Stimulated activated CD8-positive, alpha-beta memory T cell treated with anti-CD3 and anti-CD28 coated beads, Interleukin-4, amount 100 ng/mL, for 1 hour (primary cell): ENCODE measurements at regions not wholly inside any gene's neighbourhood (a gene's known extent, or its start where the extent isn't known, plus 50 kb on each side); places are given as distances from the start of the nearest gene placed in this dataset.
"Not testable (repeated sequence)": the region's sequence is repeated elsewhere in the genome, so short reads cannot be mapped to it uniquely, and the experiment has no call there.

Experiments used
- DNase-seq, 2 donors: peaks; one replicate each; pipeline ENCODE4 v3.0.0-alpha.2; 2020; ENCODE audit warnings: low read depth in 2 of 2, low spot score in 1 of 2

DNA sequence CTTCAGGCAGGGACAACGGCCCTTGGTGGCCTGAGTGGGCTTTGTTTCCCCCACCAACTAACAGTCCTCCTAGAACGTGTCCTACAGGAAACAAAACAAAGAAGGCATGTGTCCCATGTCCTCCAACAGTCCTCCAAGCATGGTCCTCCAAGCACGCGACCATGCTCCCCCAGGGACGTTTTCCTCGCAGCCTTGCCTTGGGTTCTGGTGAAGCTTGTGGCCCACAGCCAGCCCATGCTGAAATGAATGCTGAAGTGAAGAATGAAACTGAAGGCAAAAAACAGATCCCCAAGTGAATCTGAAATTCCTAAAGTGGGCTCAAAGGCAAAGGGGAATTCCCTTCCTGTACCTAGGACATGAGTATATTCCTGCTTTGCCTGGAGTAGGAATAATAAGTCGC is 176.6 kb downstream of the JCAD start:
- DNase-seq: no peak

DNA sequence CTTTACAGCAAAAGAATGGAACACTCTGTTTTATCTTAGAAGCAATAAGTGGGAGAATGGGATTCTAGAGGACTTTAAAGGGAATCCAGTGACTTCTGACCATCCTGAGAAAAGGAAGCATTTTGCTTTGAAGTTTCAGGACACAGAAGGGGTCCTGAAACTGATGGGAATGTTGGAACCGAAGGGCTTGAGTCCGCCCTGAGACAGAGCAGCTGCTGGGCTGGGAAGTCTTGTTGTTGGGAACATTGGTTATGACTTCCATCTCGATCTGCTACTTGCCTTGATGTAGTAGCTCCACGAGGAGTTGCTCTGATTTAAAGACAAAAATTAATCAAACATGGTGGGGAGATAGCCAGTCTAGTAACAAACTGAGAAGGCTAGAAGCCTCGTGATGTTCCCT is 177.6 kb downstream of the JCAD start:
- DNase-seq: no peak

DNA sequence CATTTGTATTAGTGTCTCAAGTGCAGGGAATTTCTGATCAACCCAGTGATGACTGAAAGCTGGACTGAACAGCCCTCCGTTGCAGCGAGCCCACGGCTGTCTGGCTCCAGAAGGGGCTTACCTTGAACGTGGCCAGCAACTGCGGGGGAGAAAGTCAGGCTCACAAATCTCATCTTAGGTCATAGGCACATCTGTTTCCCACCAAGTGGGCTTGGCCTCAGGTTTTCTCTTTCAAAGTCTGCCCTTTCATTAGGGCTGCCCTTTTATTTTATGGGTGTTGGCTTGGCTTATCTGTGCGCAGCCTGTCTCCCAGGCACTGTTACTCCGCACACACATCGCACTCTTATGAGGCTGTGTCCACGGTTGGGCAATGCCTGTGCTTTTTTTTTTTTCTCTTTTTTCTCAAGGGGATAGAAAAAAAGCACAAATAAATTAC is 178.0 kb downstream of the JCAD start:
- no peak for DNase-seq

DNA sequence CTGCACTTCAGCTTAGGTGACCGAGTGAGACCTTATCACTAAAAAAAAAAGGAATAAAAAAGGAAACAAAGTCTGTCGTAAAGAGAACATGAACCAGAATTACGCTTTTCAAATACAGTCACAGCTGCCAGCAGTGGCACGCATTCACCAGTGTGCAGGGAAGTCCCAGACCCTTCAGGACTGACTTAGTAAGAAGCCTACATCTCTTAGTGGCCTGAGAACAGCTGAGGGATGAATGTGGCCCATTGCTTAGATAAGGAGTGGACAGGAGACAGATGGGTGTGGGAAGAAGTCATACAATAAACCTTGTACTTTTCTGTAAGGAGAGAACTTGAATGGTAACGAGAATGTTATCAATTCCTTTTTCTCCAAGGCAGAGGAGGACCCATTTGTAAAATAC is 178.5 kb downstream of the JCAD start:
- DNase-seq: no peak

DNA sequence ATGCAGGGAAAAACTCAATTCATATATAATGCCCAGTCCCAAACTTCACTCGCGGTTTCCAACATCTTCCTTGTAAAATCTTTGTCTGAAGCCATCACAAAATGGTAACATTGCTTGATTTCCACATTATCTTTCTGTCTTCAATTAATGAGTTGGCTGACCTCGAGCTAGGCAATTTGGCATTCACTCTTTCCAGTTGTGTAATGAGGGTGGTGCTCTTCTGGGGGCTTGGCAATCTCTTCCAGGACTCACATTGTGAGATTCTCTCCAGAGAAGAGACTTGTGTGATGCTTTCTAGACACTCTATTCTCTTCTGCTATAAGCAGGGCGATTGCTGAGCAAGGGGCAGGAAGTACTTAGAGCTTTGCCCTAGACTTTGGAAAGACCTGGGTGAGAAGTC is 179.5 kb downstream of the JCAD start:
- DNase-seq: no peak

DNA sequence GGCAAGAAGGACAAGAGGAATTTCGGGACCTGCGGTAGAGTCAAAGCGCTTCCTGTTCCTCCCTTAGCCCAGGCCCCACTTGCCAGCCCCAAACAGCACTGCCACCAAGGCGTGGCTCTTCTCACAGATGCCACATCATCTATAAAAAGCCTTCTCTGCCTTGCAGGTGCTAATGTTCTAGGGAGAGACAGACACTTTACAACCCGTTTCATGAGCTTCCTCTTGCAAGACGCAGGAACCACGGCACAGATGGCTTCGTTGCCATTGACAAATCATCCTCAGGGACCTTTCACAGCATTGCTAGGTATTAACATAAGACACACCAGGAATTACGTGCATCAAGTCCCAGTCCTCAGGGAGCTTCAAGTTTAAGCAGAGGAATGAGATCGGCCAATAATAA is 180.9 kb downstream of the JCAD start:
- no peak for DNase-seq

DNA sequence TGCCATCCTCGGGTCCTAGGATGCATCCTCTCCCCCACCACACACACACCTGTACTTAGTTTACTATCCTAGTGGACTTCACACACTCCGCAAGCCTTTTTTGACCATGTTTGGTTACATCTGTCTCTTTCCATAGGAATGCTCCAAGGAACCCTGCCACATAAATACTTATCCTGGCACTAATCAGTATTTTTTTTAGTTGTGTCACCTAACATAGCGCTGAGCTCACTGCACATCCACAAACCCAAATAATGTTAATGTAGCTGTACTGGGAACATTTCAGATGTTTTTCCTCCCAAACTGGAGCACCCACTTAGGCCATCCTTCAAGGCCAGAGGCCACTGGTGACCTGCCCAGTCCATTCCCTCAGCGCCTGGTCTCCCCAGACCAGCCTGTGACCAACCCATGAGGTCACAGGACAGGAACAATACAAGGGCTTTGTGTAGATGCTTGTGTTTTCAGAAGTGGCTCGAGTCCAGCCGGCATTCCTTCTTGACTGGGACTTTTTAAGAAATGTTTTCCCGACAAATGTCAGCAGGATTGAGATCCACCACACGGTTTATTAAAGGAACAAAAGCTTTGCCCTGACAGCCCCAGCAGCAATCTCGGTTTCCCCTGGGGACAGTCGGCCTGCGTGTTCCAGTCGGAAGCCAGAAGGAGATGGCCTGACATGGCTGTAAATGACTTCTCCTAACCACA is 181.4 kb downstream of the JCAD start:
- no peak for DNase-seq

DNA sequence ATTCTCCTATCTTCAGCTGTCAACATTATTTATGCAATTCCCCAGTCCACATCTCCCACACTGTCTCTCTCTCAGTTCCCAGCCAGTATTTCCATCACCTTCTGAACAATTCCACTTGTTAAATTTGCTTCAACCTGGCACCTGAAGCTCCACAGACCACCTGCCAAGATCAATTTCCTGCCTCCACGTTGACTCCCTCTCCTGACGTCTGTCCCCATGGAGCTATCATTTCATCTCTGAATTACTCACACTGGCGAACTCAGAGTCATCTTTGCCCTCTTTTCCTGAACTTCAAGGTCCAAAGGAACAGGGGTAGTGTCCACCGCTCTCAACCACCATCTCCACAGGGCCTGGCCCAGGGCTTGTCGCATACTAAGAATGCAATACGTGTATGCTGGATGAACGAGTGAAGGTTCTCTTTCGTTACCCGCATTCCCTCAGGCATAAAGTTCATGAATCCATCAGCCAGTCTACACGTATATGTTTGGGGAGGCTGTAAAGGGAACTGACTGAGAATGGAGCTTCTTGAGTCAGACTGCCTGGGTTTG is 183.3 kb downstream of the JCAD start:
- no peak for DNase-seq

DNA sequence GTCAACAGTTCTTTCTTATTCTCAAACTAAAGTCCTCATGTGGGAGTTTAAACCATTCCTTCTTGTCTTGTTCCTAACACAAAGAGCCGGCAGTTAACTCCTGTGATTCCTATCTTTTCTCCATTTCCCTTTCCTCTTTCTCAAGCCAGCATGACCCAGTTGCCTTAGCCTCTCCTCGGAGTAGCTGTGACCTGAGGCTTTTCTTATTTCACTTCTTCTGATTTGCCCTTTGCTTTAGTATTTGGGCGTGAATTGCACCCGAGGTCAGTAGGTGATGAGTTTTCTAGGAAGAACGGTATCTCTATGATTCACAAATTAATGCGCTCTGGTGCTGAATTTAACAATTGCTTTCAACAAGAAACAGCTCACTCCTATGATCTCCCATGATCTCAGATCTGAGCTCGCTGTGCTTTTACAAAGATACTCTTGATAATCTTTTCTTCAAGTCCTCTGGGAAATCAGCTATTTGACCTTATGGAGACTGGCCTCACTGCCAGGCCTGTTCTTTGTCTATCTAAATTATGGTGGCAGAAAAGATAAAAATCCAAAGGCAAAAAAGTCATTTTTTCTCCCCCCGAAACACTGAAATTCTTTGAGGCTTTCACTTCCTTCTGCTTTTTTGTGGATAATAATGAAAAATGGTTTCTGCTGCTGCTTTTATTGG is 184.6 kb downstream of the JCAD start:
- DNase-seq: no peak

DNA sequence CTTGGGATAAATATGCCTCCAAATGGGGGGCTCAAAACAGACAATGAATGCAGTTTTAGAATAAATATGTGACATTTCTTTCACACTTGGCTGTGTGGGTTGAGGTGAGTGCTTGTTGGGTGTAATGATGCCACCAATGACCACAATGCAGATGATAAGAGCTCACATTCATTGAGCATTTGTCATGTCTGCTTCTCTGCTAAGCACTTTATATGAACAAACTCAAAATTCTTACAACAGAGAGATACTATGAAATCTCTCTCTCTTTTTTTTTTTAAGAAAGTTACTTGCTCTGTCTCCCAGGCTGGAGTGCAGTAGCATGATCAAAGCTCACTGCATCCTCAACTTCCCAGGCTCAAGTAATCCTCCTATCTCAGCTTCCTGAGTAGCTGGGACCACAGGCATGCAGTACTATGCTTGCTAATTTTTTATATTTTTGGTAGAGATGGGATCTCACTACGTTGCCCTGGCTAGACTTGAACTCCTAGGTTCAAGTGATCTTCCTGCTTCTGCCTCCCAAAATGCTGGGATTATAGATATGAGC is 185.4 kb downstream of the JCAD start:
- no peak for DNase-seq

DNA sequence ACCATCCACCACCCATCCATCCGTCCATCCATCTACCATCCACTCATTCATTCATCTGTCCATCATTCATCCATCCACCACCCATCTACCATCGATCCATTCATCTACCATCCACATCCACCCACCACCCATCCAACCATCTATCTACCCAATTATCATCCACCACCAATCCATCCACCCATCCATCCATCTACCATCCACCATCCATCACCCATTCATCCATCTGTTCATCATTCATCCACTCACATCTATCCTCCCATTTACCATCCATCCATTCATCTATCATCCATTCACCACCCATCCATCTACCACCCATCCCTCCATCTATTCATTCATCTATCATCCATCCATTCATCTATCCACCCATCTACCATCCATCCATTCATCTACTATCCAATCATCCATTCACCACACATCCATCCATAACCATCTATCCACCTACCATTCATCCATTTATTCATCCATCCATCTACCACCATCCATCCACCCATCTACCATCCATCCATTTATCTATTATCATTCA is 188.8 kb downstream of the JCAD start:
- DNase-seq: no peak

DNA sequence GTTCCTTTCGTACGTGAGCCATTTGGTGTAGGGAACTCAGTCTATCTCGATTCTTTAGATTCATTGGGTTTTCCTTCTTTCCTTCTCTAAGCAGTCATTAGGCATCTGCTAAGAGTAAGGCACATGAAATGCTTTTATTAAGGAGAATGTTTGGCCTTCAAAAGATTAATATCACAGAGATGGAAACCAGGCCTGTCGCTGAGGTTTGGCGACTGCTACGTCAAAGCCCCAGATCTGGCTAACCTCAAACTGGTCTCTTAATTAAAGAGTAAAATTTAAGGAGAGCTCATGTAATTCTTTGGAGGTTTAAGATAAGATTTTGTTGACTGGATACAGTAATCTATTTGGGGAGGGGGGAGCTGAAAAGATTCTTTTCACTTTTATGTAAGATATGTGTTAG is 189.8 kb downstream of the JCAD start:
- no peak for DNase-seq

DNA sequence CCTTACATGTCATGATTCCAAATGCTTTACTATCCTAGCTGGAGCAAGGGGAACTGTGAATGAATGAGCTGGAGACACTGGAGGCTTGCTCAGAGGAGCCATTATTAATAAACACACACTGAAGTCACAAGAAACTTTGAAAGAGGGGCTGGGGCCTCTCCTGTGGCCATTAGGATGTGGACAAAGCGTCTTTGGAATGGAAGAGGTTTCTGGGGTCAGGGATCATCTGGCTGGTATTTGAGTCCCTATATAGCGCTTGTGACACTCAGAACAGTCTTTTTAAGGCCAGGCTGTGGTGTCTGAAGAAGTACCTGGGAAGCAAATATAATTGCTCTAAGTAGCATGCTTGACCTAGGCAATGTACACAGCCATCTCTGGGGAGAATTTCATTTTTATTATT is 193.0 kb downstream of the JCAD start:
- no peak for DNase-seq

DNA sequence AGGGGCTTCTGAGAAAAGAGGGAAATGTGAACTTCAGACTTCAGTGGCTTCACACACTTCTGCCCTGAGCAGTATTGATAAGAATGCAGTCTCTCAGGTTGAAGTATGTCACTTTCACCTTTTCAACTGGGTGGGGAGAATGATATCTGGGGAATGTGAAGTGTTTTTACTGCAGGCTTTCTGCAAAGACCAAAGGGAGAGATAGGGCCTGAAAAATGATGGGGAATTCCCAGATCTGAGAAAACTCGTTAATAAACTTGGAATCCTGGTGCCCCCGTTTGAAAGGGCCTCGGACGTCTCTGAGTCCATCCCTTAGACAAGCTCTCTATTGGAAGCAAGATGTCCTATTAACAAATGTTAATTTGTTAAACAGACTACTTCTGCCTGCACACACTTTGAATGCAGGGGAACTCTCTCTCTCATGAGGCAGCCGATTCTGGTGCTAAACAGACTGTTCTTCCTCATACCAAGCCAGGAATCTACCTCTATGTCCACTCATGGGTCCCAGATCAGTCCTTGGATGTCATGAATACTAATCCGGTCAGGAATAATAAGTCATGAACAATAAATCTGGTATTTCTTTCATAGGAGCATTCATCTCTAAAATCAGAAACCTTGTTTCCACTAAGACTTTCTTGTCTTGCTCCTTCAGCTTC is 193.6 kb downstream of the JCAD start:
- DNase-seq: no peak

DNA sequence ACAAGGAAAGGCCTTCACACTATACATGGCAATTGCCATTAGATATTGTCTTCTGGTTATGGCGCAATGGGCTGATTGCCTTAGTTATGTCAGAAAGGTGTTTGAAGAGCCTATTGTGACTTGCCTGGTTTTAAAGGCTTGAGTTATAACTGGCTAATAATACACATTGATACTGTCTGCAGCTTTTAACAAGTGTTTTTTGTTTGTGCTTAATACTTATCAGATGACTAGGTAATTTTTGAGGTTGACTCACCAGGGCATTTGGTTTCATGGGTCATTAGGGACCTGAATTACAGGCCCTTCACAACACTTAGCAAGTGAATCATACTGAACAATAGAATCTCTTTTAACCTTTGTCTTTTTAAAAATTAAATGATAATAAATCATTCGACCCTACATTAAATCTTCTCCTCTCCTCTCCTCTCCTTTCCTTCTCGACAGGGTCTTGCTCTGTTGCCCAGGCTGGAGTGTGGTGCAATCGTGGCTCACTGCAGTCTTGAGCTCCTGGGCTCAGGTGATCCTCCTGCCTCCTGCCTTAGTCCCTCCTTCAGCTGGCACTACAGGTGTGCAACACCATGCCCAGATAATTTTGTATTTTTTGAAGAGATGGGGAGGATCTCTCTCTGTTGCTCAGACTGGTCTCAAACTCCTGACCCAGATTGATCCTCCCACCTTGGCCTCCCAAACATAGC is 196.3 kb downstream of the JCAD start:
- DNase-seq: no peak

DNA sequence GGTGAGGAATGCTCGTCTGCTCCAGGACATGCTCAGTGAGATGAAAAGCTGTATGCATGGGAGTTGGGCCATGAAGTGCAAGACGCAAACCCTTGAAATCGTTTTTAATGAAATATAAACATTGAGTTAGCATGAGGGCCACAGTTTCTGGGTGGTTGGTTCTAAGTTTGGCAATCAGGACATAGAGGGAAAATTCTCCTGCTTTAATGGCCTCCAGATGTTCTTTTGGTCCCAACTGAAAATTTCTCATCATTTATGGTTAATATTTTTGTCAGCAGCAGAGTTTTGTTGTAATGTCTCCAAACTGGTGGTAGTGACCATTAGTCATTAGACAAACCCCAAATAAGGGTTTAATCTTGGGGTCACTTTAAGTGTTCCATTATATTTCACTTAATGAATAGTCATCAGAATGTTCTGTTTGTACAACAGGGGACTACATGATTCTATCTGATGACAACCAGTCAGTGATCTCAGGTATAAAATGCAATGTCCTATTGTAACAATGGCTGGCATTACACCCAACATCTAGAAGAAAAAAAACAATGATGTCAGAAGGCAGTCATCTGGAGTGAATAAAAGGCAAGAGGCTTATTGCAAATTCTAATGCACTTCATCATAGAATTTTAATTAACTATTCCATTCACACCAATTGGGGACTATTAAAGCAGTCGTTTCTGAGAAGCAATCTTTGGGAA is 197.4 kb downstream of the JCAD start:
- no peak for DNase-seq

DNA sequence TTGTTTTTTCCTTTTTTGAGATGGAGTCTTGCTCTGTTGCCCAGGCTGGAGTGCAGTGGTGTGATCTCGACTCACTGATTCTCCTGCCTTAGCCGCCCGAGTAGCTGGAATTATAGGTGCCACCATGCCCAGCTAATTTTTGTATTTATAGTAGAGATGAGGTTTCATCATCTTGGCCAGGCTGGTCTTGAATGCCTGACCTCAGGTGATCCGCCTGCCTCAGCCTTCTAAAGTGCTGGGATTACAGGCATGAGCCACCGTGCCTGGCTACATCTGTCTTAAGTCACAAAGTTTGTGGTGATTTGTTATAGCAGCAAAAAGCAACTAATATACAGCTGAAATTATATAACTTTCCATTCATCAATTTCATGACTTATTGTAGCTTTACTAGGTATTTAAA is 198.2 kb downstream of the JCAD start:
- not testable (repeated sequence) for DNase-seq

DNA sequence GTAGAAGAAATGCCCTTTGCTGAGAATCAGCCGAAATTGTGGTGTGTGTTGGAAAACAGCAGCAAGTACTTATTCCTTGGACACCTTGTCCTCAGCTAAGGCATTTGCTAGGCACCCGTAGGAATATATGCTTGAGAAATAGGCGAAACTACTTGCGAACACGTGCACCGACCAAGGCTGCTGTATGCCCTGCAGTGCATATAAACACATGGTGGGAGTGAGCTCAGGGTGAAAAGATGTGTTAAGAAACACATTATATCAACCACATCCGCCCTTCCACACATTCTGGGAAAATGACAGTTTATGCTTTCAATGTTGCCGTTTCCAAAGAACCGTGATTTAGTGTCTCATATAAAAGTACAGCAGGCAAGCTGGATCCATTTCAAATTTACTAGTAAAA is 199.2 kb downstream of the JCAD start:
- DNase-seq: no peak

DNA sequence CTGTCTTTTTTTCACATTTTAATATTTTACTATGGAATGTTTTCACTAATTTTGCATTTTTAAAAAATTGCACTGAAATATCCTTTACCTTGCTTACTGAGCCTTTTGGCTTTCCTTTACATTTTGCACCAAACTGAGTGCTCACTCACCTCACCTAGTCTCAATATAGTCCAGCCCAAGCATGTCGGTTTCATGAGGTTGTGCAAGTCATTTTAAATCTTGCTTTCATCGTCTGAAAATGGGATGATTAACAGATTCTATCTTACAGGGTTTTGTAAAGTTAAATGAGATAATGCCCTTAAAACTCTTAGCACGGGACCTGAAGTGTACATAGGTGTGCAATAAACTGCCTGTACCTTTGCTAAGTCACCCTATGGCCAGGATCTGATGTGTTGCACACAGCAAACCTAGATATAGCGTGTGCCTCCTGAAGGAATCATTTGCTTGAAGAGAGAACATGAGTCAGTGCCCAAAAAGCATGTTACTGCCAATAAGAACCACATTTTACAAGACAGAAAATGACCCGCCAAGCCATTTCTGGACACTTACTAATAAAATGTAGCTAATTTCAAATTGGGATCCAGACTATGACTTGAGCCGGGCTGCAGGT is 199.8 kb downstream of the JCAD start:
- DNase-seq: no peak

DNA sequence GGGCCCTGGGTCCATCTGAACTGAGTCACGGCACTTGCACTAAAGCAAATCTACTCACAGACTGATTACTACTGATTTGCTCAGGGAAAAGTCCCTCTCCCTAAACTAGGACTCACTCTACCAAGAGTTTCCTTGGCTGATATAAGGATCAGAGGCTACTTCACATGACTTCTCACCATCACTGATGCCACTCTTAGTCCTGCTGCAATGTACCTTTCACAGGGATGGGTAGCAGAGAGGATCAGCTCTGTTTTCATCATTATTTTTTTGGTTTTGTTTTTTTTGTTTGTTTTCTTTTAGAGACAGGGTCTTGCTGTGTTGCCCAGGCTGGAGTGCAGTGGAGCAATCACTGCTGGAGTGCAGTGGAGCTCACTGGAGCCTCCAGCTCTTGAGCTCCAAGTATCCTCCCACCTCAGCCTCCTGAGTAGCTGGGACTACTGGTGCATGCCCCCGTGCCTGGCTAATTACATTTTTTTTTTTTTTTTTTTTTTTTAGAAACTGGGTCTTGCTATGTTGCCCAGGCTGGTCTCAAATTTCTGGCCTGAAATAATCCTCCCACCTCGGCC is 200.6 kb downstream of the JCAD start:
- DNase-seq: no peak
